ENCODE measurements at regions not wholly inside any gene's neighbourhood (a gene's known extent, or its start where the extent isn't known, plus 50 kb on each side); places are given as distances from the start of the nearest gene placed in this dataset.

DNA sequence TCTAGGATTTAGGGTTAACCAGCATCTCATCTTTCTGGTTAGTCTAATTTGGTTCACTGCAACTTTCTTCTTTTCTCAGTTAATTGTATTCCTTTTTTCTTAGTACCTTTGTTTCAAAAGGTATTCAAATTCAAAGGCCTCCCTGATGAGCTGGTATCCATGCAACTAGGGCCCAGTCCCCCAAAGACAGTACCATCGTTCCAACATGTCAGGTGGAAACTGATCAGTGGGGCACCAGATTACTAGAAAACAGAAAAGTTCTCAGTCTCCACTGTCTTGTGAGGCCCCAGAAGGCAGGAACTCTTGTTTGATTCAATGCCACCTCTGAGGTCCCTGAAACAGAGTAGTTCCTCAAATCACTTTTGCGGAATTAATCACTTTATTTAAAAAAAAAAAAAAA is 303.2 kb upstream of the NBEA start:
- TF ChIP-seq GATA1 (IDR thresholded peaks at IDR 0.05; ENCODE audit: low read depth, low read length), result no peak
- no peak for TF ChIP-seq POLR2A (IDR thresholded peaks at IDR 0.05; ENCODE audit: low read length)

DNA sequence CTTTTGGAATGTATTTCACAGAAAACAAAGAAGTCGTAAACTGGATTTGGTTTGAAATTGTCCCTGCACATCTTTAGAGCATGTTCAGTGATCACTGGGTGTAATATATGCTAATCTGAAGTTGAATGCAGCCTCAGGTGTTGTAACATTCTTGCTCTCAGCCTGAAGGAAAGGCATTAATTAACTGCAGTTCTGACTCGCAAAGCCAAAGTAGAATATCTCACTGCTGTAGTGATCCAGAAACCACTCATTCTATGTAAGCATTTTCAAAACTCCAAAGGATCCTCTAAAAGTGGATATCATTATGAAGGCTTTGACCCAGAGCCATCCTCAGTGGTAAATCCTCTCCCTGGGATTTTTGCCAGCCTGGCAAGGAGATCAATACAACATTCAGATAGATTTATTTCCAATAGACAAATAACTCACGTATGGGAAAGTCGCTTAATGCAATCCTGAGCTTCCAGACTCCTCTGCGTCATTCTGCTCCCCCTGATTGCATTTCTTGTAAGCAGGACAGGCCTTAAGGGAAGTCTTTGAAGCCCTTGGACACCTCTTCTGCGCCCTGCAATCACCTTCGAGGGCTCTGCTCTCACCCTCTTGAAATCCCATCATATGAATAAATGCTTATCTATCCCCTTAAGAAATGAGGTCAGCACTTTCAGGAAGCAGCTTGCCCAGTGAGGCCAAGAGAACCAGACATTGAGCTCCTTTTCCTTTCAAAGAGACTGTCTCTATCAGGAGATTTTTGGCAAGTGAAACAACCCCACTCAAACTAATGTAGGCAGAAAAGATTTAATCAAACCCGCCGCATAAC is 301.7 kb upstream of the NBEA start:
- DNase-seq, result no peak
- no peak for TF ChIP-seq POLR2A (IDR thresholded peaks at IDR 0.05; ENCODE audit: low read length)
- no peak for TF ChIP-seq GATA1 (IDR thresholded peaks at IDR 0.05; ENCODE audit: low read depth, low read length)

More for the DNA sequence above, 303.2 kb upstream of the NBEA start:
- no peak for DNase-seq

DNA sequence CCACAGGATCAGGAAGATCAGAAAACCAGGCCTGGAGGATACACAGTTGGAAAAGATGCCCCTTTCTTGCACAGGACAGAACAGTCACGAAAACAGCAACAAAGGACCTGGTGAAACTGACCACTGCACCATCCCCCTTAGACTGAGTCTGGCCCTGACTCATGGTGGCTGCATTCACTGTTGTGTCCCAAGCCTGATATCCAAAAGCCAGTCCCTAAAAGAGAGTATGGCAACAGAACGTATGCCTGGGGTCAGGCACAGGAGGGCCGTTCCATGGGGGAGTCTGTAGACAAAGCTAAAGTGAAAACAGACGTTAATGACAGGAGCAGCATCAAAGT is 301.1 kb upstream of the NBEA start:
- no peak for DNase-seq
- TF ChIP-seq POLR2A (IDR thresholded peaks at IDR 0.05; ENCODE audit: low read length) (no peak), GATA1 (IDR thresholded peaks at IDR 0.05; ENCODE audit: low read depth, low read length) (no peak)

DNA sequence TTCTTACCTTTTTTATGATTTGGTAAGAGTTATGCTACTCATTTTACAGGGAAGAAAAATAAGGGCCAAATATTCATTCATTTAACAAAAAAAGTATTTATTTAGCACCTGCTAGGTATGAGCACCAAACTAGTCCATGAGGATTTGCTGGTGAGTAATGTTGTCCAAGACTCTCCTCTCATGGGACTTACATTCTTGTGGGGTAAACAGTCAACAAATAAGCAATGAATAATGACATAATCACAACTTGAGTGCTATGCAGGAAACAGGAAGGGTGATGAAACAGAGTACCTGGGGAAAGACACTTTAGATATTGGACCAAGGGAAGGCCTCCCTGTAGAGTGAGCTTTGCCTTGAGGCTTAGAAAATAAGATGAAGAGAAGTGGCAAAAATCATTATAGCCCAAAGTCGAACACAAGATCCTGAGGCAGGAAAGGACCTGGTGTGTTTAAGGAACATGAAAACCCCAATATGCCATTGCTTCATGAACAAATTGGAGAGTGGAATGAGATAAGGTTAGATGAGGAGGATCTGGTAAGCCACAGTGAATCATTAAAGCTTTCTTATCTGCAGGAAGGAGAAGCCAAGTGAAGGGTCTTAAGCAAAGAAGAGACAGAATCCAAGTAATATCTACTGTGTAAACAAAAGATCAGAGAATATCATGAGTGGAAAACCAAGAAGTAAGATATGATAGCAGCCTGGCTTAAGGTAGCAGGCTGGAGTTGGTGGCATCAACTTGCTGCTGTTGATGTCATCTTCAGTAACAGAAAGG is 294.5 kb upstream of the NBEA start:
- TF ChIP-seq GATA1 (IDR thresholded peaks at IDR 0.05; ENCODE audit: low read depth, low read length) (no peak), POLR2A (IDR thresholded peaks at IDR 0.05; ENCODE audit: low read length) (no peak)
- no peak for DNase-seq

DNA sequence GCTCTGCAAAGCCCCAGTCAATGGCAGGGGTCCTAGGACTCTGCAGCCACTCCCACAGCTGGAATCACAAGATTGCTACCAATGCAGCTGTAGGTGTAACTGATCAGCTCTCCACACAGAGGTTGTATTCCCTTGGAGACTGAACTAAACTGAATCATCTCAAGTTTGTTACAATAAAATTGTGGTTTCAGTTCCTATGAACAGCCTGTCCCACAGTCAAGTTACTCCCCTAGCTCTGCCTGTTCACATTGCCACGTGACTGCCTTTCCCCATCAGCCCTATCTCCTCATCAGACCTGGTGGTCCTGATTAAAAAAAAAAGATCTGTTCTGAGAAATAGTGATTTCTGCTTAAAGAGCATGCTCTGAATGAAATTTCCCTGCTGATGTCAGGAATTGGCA is 287.9 kb upstream of the NBEA start:
- TF ChIP-seq POLR2A (IDR thresholded peaks at IDR 0.05; ENCODE audit: low read length) (no peak), GATA1 (IDR thresholded peaks at IDR 0.05; ENCODE audit: low read depth, low read length) (no peak)
- DNase-seq, result no peak

DNA sequence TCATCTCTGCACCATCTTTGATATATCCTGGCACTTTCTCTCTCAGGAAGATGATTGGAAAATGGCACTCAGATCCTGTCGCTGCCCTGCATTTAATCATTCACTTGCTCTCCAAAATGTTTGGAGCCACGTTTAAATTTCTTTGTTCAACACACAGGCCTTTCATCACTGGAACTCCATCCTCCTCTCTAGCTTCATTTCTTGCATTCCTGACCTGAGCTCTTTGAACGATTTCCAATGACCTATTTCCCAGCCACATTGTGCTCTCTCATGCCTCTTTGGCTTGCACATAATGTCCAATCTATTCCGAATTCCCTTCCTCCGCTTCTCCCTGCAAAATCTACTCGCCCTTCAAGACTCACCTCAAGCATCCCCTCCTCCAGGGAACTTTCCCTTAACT is 287.4 kb upstream of the NBEA start:
- TF ChIP-seq POLR2A (IDR thresholded peaks at IDR 0.05; ENCODE audit: low read length) (no peak), GATA1 (IDR thresholded peaks at IDR 0.05; ENCODE audit: low read depth, low read length) (no peak)
- DNase-seq, result no peak

DNA sequence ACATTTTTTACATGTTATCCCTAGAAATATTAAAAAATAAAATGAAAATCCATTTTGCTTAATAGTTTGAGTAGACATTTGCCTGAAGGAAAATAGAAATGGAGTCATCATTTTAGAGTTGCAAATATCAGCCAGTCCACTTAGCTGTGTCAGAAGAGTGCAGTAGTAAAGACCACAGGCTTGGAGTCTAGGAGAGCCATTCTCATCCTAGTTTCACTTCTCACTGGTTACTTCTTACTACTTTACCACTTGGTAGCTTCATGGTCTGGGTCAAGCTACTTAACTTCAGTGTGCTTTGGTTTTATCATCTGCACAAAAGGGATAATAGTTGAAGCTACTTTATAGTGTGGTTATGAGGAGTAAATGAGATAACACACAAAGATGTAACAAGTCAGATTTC is 286.5 kb upstream of the NBEA start:
- TF ChIP-seq POLR2A (IDR thresholded peaks at IDR 0.05; ENCODE audit: low read length) (no peak), GATA1 (IDR thresholded peaks at IDR 0.05; ENCODE audit: low read depth, low read length) (no peak)
- DNase-seq, result no peak

DNA sequence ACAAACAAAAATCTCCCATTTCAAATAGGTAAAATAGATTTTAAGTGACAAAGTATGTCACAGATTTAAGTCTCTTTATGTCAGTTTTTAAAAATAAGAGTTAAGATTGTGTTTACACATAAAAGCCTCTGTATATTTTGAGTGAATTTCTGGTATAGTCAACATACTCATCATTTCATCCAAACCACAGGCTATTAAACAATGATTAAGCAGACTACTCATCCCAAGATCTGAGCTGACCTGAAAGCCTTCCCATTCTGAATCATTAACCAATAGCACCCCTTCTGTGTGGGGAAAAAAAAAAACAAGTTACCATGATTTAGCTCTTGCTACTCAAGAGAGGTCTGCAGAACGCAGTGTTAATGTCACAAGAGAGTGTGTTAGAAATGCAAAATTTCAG is 284.4 kb upstream of the NBEA start:
- DNase-seq, result no peak
- no peak for TF ChIP-seq POLR2A (IDR thresholded peaks at IDR 0.05; ENCODE audit: low read length)
- TF ChIP-seq GATA1 (IDR thresholded peaks at IDR 0.05; ENCODE audit: low read depth, low read length), result no peak

DNA sequence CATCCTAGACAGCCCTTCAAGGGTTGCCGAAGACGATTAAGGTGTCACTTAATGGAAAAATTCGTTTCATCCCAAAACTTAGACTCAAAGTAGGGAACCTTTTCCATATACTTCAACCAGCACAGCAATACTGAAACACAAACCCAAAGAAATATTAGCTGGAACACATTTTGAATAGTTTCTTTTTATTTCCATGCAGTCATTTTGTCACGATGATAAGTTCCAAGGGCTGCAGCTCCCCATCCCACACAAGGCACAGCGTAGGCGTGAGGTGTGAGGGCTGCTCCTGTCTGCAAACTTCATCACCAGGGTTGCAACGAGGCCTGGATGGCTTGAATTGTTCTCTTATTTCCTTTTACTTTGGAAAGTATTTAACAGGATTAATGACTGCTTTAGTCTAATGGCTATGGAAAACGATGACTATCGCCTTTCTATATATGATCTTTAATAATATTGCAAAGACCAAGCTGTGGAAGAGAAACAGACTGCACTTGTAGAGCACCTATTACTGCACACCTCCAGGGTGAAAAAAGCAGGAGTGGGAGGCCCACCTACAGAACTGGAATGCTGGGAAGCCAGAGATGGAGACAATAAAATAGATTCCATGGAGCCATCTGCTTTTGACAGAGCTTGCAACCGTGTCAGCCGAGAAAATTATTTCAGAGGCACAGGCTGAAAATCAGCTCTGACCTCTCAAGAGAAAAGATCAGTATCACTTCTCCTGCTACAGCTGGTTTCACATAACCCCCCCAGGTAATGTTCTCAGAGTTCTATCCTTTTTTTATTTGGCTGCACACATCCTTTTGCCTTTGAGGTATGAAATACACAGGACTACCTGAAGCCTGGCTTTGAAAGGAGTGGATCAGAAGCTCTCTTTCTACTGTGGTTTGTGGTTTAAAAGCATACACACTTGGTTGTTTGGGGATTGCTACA is 274.5 kb upstream of the NBEA start:
- DNase-seq, result no peak
- TF ChIP-seq POLR2A (IDR thresholded peaks at IDR 0.05; ENCODE audit: low read length) (no peak), GATA1 (IDR thresholded peaks at IDR 0.05; ENCODE audit: low read depth, low read length) (no peak)

DNA sequence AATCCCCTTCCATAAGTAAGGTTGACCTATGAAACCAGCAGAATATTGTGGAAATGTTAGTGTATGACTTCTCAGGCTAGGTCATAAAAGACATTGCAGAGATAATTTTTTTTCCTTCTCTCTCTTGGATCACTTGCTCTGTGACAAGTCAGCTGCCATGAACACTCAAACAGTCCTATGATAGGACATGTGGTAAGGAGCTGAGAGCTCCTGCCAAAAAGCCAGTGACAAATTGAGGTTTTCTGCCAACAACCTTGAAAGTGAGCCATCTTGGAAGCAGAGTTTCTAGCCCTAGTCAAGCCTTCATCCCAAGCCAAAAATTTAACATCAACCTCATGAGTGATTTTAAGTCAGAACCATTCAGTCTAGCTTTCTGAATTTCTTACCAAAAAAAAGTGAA is 270.9 kb upstream of the NBEA start:
- DNase-seq, result no peak
- TF ChIP-seq POLR2A (IDR thresholded peaks at IDR 0.05; ENCODE audit: low read length), result no peak
- no peak for TF ChIP-seq GATA1 (IDR thresholded peaks at IDR 0.05; ENCODE audit: low read depth, low read length)

DNA sequence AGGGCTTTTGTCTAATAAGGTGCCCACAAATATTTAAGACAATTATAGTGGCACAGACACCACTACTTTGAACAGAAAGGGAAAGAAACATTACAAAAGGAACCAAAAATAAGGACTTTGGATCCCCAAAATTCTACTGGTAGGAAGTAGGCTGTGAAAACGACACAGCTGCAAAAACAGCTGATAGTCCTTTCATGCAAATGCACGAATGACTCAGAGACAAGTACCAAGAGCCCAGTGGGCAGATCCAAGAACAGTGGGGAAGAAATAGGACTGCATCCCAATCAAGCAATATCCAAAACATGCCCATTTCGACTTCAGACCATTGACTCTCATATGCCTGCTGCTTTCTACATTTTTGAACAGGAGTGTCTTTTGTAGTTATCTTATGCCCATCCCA is 269.4 kb upstream of the NBEA start:
- TF ChIP-seq POLR2A (IDR thresholded peaks at IDR 0.05; ENCODE audit: low read length) (no peak), GATA1 (IDR thresholded peaks at IDR 0.05; ENCODE audit: low read depth, low read length) (no peak)

DNA sequence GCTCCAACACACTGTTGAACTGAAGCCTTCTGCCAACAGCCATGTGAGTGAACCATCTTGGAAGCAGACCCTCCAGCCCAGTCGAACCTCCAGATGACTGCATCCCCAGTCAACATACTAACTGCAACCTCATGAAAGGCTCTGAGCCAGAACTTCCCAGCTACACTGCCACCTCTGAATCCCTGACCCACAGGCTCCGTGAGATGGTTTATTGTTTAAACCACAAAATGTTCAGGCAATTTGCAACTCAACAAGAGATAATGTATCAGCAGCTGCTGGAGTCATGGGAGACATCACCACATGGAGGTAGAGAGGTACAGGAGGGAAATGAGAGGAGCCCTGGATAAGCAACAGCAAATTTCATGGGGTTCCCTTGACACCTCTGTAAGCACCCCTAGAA is 266.4 kb upstream of the NBEA start:
- DNase-seq, result no peak
- TF ChIP-seq GATA1 (IDR thresholded peaks at IDR 0.05; ENCODE audit: low read depth, low read length) (no peak), POLR2A (IDR thresholded peaks at IDR 0.05; ENCODE audit: low read length) (no peak)

More for the DNA sequence above, 269.4 kb upstream of the NBEA start:
- no peak for DNase-seq

DNA sequence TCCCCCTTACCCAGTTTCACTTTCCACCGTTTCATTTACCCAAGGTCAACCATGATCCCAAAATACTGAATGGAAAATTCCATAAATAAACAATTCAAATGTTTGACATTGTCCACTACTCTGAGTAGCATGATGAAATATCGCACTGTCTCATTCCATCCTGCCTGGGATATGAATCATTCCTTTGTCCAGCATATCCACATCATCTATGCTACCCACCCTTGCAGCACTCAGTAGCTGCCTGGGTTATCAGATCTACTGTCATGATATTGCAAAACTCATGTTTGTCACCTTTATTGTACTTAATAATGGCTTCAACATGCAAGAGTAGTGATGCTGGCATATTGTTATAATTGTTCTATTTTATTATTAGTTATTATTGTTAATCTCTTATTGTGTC is 263.9 kb upstream of the NBEA start:
- no peak for TF ChIP-seq GATA1 (IDR thresholded peaks at IDR 0.05; ENCODE audit: low read depth, low read length)
- no peak for DNase-seq

DNA sequence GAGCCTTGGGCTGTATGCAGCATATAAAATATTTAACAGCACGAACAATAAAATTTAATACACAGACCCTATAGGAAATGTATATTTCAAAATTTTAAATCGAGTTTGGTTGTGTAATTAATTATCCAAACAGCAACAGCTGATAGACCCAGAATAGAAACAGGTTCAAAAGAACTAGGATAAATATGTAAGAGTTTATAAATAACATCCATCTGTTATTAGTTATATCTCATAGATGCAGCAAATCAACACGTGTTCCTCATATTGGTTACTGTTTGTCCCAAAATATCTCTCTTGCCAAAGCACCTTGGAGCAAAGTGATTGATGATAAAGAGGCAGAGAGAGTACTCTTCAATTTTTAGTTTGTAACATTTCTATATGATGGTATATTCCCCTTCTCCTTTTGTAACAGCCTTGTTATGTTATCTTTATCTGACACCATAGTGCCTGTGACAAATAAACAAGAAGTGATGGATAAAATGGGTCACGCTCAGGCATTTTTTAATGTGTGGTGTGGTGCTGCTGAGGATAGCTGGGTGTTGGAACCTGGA is 260.6 kb upstream of the NBEA start:
- TF ChIP-seq POLR2A (IDR thresholded peaks at IDR 0.05; ENCODE audit: low read length) (no peak), GATA1 (IDR thresholded peaks at IDR 0.05; ENCODE audit: low read depth, low read length) (no peak)

More for the DNA sequence above, 260.6 kb upstream of the NBEA start:
- no peak for DNase-seq

Measured in erythroblast (primary cell).